Fibroblast of peridontal ligament (primary cell): ENCODE measurements at regions not wholly inside any gene's neighbourhood (a gene's known extent, or its start where the extent isn't known, plus 50 kb on each side); places are given as distances from the start of the nearest gene placed in this dataset.

Source experiments
- DNase-seq: peaks from one replicate; pipeline ENCODE4 v3.0.0-alpha.2; 2010; ENCODE audit errors: extremely low read depth

DNA sequence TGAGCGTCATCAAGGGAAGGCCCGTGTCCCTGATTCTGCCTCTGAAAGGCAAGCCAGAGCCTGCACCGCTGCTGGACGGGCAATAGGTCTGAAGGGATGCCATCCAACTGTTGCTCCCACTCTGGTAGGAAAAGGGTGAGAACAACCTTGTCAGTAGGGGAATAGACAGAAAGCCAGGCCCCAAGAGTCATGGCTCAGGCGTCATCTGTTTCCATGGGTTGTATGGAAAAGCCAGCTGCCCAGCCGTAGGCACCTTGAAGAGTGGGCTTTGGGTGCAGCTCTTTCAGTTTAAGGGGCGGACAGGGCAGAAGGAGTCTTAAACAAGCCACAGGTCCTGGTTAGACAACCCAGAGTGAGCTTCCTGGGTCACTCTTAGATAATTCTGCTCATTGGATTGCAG is 66.5 kb downstream of the RNF6 start:
- DNase-seq: no peak

DNA sequence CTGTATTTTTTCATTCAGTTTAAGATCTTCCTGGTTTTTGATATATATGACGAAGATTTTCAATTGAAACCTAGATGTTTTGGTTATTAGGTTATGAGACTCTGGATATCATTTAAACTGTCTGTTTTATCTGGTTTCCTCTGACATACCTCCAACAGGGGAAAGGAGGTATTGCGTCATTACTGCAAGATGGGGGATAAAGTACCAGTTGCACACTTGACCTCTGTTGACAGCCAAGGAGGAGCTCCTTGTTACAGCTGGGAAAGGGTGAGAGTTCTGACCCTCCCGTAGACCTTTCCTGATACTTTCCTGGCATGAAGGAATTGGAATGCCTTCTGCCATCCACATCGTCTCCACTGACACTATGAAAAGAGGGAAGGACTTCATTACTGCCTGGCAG is 82.0 kb upstream of the SHISA2 start:
- DNase-seq: no peak

DNA sequence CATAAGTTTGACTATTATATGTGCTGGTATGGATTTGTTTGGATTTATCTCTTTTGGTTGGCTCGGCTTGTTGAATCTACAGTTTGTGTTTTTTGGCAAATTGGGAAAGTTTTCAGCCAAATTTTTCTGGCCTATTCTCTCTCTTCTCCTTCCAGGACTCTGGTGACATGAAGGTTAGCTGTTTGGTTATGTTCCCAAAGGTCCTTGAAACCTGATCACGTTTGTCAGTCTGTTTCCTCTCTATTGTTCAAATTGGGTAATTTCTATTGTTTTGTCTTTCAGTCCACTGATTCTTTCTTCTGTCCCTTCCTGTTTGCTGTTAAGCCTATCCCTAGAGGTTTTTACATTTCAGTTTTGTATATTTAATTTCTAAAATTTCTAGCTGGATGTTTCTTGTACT is 81.5 kb upstream of the SHISA2 start:
- DNase-seq: no peak

DNA sequence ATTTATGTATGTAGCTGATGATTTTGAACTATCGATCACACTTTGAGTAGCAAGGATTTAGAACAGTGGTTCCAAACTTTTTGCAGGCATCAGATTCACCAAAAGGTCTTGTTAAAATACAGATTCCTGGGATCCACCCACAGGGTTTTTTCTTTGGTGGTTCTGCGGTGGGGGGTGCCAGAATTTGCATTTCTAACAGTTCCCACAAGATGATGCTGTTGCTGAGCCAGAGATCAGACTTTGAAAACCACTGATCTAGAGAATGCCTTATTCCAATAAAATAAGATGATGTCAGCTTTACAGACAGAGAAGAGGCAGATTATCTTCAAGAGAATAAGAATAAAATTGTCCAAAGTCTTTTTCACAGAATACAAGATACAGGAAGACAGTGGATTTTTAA is 80.9 kb upstream of the SHISA2 start:
- peak; percentile 7 for DNase-seq

DNA sequence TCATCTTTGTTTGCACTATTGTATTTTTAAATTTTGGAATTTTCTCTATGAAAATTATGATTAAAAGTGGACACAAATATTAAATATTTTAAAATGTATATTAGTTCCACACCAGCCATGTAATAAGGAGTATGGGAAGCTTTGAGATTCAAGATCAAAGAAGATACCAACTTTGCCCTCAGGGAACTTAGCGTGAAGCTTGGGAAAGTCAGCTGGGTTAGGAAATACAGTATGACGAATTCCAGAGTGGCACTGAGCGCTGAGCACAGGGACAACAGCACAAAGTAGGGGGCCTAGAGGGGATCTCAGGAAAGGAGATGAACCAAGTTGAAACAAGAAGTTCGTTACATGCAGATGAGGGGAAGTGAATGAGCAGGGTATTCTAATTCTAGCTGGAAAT is 76.9 kb upstream of the SHISA2 start:
- no peak for DNase-seq

DNA sequence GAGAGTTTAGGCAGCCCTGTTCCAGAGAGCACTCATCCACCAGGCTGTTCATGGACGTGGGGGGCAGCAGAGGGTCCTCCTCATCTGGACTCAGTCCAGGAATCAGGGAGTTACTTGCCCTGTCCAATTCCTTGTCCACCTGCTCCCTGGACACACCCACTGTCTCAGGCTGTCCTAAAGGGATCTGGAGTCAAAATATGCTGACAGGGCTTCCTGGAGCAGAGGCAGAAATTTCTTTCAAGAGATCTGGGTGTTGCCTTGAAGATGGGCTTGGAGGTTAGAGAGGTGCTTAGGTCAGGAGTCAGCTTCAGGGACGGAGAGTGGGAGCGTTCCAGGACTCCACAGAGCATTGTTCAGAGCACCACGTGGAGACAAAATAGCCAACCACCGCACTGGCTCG is 65.8 kb upstream of the SHISA2 start:
- DNase-seq: no peak

DNA sequence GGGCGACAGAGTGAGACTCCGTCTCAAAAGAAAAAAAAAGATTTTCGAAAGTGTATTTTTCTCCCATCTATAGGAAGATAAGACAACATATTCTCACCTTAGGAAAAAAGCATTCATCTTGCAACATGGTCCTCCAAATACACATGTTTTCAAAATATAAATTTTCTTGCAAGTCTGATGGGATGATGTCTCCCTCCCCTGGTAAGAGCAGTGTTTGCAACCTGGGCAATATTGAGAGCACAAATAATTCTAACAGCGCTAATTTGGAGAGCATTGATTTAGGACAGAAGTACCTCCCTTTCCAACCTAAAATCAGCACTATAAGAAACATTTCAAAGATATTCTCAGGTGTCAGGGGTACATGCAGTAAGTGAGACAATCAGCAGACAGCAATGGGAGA is 61.0 kb upstream of the SHISA2 start:
- peak; percentile 11 for DNase-seq

DNA sequence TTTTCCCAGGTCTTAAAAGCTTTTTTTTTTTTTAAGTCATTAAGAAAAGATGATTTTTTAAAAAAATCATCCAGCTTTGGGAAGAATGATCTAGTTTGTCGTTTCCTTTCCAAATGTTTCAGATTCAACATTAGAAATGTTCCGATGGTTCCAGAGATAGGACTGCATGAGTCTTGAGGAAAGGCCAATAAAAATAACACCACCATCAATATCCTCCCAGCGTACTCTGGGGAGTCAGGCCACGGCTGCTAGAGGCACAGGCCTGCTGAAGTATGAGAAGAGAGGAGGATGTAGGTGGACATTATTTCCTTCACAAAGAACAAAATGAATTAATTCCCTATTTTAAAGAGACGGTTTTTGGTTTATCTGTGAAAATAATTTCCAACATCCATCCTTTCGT is 60.0 kb upstream of the SHISA2 start:
- no peak for DNase-seq
